Stimulated activated naive CD8-positive, alpha-beta T cell treated with anti-CD3 and anti-CD28 coated beads, Interleukin-15, Interleukin-2, amounts not matched to agents 100 ng/mL and 50 ng/mL, for 24 hours (primary cell): ENCODE measurements at regions not wholly inside any gene's neighbourhood (a gene's known extent, or its start where the extent isn't known, plus 50 kb on each side); places are given as distances from the start of the nearest gene placed in this dataset.

Experiments used
- H3K27ac Mint-ChIP-seq: one replicate; pipeline ENCODE4 v1.8.0; 2021; ENCODE audit warnings: mild to moderate bottlenecking, mixed read lengths
- H3K27me3 Mint-ChIP-seq: one replicate; pipeline ENCODE4 v1.8.0; 2021; ENCODE audit warnings: mixed read lengths
- H3K36me3 Mint-ChIP-seq: one replicate; pipeline ENCODE4 v1.8.0; 2021; ENCODE audit warnings: low read depth, mixed read lengths
- H3K4me1 Mint-ChIP-seq: one replicate; pipeline ENCODE4 v1.8.0; 2021; ENCODE audit warnings: low read depth, mixed read lengths
- H3K4me3 Mint-ChIP-seq: one replicate; pipeline ENCODE4 v1.8.0; 2021; ENCODE audit warnings: mild to moderate bottlenecking, mixed read lengths
- H3K9me3 Mint-ChIP-seq: one replicate; pipeline ENCODE4 v1.8.0; 2021; ENCODE audit warnings: mixed read lengths

DNA sequence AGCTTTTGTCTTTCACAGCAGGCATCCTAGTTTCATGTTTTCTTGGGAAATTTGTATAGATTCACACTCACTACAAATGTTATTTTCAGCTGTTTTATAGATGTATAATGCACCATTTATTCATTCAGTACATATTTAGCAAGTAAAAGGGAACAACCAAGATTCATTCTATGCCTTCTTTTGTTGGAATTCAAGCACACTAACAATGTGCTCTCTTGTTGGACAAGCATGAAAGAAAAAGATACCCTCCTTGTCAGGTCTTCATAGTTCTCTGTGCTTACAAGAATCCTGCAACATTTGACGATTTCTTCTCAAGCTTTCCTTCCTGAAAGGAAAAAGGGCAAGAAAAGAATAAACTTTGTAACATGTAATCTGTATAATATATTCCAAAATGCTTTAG is 456.0 kb downstream of the USP25 start:
- Mint-ChIP-seq H3K4me3 (no peak overlapping the region), H3K27me3 (no peaks in the 10 kb centered on the region), H3K27ac (no peak overlapping the region), H3K9me3 (no peaks in the 10 kb centered on the region), H3K4me1 (no peaks in the 10 kb centered on the region), H3K36me3 (no peaks in the 10 kb centered on the region)

DNA sequence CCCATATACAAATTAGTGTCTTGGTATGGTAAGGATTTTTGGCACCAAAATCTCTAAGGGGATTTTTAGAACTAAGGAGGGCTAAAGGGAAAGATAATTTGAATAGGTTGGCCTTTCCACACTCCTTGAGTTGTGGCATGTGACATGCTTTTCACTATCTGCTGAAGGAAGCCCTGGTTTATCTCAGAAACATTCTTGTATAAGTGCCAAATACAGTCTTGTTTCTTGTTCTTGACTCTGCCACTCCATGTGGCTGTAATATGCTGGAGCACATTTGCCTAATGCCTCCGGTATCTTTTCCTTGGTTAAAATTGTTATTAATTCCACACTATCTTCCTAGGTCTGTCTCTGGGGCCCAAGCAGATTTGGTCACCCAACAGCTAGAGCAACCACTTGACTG is 457.0 kb downstream of the USP25 start:
- H3K36me3 Mint-ChIP-seq = no peaks in the 10 kb centered on the region
- H3K27ac Mint-ChIP-seq = no peak overlapping the region
- H3K9me3 Mint-ChIP-seq = no peaks in the 10 kb centered on the region
- no peaks in the 10 kb centered on the region for H3K4me1 Mint-ChIP-seq
- H3K4me3 Mint-ChIP-seq = no peak overlapping the region
- no peaks in the 10 kb centered on the region for H3K27me3 Mint-ChIP-seq

DNA sequence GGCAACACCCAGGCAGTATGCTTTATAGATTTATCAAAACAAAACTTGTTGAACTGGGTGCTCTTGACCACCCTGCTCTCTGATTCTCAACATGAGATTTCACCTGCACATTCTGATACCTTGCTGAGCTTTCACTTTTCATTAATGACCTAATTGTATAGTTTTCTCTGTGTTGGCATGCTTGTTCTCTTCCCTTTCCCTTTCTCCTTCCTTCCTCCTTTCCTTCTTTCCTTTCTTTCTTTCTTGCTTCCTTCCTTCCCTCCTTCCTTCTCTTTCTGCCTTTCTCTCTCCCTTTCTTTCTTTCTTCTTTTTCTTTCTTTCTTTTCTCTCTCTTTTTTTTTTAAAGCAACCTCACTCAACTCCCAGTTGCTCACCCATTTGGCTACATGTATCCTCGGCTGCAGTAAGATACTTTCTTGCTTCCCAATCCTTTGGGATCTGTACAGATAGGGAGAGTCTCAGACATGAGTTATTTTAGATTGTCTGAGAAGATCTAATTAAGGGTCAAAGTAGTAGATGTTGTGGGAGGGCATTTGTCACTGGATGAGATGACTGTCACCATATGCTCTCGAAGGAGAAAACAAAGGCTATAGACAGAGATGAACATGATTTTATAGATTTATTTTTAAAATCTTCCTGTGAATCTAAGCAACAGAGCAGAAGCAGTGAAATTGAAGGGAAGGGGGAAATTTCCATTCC is 458.0 kb downstream of the USP25 start:
- Mint-ChIP-seq H3K36me3 (no peaks in the 10 kb centered on the region), H3K4me1 (no peaks in the 10 kb centered on the region), H3K27me3 (no peaks in the 10 kb centered on the region), H3K9me3 (no peaks in the 10 kb centered on the region), H3K27ac (no peak overlapping the region), H3K4me3 (no peak overlapping the region)

DNA sequence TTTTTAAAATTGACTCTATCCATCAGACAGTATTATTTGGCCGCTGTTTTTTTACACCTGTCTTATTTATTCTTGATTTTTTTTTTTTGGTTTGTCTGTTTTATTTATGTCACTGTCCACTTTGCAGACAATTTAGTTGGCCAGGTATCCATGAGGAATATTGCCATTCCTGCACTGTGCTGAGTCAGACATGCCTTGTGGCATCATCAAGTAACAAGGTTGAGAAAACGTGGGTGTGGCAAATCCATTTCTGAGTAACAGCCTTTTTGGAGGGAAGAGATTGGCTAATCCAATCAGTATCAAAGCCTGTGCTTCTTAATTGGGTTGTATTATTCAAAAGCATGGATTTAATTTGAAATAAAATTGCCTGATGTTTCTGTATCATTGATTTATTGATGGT is 463.1 kb downstream of the USP25 start:
- H3K4me1 Mint-ChIP-seq = peaks cover 13% of the 10 kb centered on the region
- peaks cover 5% of the 10 kb centered on the region for H3K27me3 Mint-ChIP-seq
- no peak overlapping the region for H3K4me3 Mint-ChIP-seq
- H3K9me3 Mint-ChIP-seq = no peaks in the 10 kb centered on the region
- no peak overlapping the region for H3K27ac Mint-ChIP-seq
- no peaks in the 10 kb centered on the region for H3K36me3 Mint-ChIP-seq

DNA sequence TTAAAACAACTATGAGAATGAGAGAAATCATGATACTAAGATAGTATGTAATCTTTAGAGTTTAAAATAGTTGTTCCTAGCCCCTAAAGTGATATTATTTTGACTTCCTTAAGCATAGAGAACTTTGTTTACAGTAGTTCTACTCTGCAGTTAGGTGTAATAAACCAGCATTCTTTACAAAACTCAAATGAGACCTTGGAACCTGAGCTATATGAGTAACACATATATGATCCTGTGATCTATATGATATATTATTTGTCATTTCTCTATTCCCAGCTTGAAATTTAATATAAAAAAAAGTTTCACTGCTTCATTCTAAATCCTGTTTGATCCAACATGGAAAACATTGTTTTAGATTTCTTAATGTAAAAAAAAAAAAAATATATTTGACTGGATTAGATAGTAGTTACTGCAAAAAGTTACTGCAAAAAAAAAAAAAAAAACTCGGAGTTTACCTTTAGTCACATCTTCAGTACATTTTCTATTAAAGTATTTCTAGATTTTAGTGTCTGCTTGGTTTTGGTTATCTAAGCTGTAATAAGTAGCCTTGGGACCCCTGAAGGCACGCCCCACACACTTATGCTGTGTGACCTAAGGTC is 463.8 kb downstream of the USP25 start:
- Mint-ChIP-seq H3K27ac (no peak overlapping the region), H3K27me3 (peaks cover 9% of the 10 kb centered on the region)

DNA sequence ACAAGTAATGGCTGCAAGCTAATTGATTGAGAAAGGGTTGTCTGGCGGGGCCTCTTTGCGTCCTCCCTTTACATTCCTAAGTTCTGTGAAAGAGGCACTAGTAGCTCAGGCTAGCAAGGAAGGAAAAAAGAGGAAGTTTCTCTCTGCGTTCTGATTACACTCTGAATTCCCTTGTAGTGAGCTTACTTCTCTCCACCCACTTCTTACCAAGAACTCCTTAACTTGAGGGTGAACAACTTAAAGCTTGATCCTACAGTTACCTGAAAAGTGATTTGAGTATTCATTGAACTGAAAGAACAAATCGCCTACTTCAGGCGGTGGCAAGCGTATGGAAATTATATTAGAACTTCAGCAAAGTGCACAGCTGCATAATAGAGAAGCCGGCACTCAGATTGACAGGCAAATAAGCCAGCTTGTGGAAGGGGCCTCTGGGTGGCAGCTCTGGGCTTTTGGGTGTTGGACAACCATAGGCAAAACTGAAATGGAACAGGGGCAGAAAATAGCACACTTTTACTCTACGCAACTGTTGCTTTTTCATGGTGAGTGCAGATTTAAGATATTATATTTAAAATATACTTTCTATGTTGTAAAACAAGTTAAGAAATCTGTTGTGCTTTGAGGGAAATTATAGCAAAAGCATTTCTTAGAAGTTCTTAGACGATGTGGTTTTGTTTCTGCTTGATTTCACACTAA is 464.5 kb downstream of the USP25 start:
- Mint-ChIP-seq H3K27ac (no peak overlapping the region), H3K4me1 (peaks cover 13% of the 10 kb centered on the region), H3K4me3 (peak overlapping the region; percentile 10), H3K36me3 (no peaks in the 10 kb centered on the region), H3K9me3 (no peaks in the 10 kb centered on the region), H3K27me3 (peaks cover 9% of the 10 kb centered on the region)

More for the DNA sequence above, 463.8 kb downstream of the USP25 start:
- Mint-ChIP-seq H3K4me1 (peaks cover 13% of the 10 kb centered on the region), H3K9me3 (no peaks in the 10 kb centered on the region), H3K36me3 (no peaks in the 10 kb centered on the region), H3K4me3 (no peak overlapping the region)

DNA sequence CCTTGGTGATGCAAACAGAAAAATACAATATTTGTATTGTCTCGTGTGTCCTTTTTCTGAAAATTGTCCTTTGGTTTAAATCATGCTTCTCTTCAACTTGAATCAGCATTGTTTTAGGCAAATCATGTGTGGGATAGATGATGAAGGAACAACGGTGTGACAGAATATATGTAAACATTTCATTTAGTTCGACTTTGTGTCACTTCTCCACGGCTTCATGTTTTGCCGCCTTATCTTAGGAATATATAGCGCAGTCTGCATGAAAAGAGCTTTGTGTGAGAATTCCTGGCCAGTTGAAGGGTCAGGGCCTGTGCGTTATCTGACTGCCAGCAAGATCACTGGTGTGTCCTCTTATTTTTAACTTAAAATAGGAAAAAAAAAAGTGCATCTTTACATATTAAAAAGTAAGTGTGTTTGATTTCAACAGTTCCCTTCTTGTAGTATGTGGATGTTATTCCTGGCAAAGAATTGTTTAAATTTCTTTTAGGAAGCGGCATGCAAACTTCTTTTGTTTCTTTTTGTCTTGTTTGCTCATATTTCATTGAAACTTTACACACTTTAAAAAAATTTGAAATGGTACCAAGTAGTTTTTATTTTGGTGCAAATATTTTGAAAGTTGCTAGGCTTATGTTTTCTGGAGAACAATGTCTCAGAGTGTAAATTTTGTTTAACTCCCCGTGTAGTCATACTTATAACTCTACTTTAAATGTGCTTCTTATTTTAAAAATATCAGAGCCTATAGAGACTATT is 465.2 kb downstream of the USP25 start:
- Mint-ChIP-seq H3K4me3 (no peak overlapping the region), H3K36me3 (no peaks in the 10 kb centered on the region)

DNA sequence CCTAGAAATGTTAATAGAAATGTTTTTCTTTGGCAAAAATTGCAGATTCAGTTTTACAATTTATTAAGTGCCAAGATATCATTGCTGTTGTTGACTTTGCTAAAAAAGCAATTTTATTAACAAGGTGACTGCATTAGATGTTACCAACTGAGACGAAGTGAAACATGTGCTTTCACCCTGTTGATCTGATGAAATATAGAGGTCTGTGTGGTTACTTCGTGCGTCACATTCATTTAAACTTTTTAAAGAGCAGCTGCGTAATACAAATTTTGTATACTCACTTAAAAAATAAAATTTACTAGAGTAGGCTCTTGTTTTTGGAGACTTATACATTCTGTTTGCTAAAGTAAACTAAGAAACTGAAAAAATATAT is 465.7 kb downstream of the USP25 start:
- Mint-ChIP-seq H3K4me1 (peaks cover 13% of the 10 kb centered on the region), H3K4me3 (no peak overlapping the region), H3K36me3 (no peaks in the 10 kb centered on the region), H3K9me3 (no peaks in the 10 kb centered on the region), H3K27me3 (peaks cover 9% of the 10 kb centered on the region), H3K27ac (no peak overlapping the region)

More for the DNA sequence above, 465.2 kb downstream of the USP25 start:
- no peaks in the 10 kb centered on the region for H3K9me3 Mint-ChIP-seq
- H3K27me3 Mint-ChIP-seq = peaks cover 9% of the 10 kb centered on the region
- peak overlapping the region; percentile 45 for H3K27ac Mint-ChIP-seq
- H3K4me1 Mint-ChIP-seq = peaks cover 13% of the 10 kb centered on the region

DNA sequence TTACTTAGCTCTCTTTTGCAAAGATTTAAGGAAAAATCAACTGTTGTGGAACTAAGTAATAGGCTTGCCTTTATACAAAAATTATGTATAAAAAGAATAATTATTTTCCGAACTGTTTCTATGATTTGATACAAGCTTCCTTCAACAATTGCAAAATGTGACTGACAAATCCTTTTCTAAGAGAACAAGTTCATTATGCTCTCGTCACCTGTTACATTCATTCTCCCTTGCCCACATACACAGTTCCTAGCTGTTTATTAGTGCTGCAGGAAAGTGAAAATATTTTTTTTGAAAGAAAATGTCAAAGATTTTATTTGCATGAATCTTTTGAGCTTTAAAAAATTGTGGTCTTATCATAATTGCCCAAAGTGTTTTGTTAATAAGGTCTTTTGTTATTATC is 466.2 kb downstream of the USP25 start:
- Mint-ChIP-seq H3K36me3 (no peaks in the 10 kb centered on the region), H3K27me3 (peaks cover 9% of the 10 kb centered on the region), H3K4me1 (peaks cover 13% of the 10 kb centered on the region), H3K4me3 (no peak overlapping the region), H3K9me3 (no peaks in the 10 kb centered on the region), H3K27ac (no peak overlapping the region)

DNA sequence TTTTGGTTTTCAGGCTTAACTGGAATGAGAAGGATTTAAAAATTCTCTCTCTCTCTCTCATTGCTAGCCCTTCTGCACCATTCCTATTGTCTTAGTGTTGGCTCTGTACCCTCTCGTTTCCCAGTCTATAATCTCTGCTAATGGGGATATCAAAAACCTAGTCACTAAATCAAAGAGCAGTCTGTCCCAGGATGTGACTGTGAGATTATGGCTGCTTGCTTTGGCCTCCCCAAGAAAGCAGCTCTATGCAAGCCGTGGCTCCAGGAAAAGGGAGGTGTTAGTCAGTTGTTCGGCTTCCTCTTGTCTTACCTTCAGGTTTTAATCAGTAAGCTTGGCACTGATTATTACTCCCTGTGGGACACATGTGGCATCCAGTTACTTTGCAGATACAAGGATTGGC is 468.8 kb downstream of the USP25 start:
- H3K4me3 Mint-ChIP-seq = no peak overlapping the region
- peaks cover 9% of the 10 kb centered on the region for H3K27me3 Mint-ChIP-seq
- H3K9me3 Mint-ChIP-seq = peaks cover 3% of the 10 kb centered on the region
- no peaks in the 10 kb centered on the region for H3K36me3 Mint-ChIP-seq
- peaks cover 13% of the 10 kb centered on the region for H3K4me1 Mint-ChIP-seq
- no peak overlapping the region for H3K27ac Mint-ChIP-seq

DNA sequence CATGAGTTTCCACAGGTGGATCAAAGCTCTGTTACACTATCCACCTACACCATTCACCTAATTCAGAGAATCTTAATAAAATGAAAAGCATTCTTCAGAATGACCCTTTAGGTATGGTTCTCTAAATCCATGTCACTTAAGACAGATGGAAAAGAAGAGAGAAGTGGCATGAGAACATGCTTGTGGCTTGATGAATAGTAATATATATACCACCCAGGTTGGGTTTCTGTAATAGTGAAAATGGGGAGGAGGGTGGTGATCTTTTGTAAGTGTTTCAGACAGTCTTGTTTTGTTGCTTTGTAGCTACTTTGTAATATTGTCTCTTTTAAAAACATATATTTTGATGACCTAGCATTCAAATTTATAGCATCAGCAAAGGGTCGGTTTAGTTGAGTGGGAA is 469.8 kb downstream of the USP25 start:
- H3K27ac Mint-ChIP-seq = no peak overlapping the region
- H3K4me1 Mint-ChIP-seq = peaks cover 9% of the 10 kb centered on the region
- H3K27me3 Mint-ChIP-seq = peaks cover 4% of the 10 kb centered on the region
- H3K9me3 Mint-ChIP-seq = peaks cover 3% of the 10 kb centered on the region
- H3K36me3 Mint-ChIP-seq = no peaks in the 10 kb centered on the region
- no peak overlapping the region for H3K4me3 Mint-ChIP-seq

DNA sequence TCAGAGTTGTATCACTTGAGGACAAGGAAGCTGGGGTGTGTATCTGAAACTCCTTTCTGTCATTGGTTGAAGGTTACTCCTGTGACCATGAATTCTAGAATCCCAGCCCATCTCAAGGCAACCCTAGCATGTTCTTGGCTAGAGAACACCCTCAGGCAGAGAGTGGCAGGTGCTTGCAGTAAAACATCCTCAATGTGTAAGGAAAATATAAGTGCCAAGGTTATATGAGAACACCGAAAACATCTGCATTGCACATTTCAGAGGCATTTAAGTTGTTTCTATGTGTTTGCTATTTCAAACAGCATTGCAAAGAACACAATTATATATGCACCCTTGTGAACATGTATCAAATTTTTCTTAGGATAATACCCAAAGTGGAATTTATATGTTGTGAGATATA is 471.9 kb downstream of the USP25 start:
- Mint-ChIP-seq H3K4me3 (no peak overlapping the region), H3K27me3 (peaks cover 9% of the 10 kb centered on the region), H3K27ac (no peak overlapping the region), H3K4me1 (no peaks in the 10 kb centered on the region), H3K9me3 (peaks cover 3% of the 10 kb centered on the region), H3K36me3 (no peaks in the 10 kb centered on the region)

DNA sequence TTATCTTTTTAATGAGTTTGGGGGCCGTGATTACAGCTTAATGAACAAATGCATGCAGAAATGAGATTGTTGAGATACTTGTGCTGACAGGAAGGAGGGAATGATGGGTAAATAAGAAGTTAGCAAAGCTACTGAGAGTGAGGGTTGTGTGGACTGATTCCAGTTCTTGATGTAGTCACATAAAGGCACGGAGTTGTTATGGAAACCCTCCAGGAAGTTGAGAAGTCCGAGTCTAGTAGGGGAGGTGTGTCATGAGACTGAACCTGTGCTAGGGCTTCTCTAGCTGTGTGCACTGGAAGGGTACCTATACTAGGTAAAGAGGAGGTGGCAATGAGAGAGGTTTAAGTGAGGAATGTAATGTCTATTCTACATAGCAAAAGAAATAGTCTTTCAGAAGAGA is 475.7 kb downstream of the USP25 start:
- Mint-ChIP-seq H3K27me3 (peaks cover 5% of the 10 kb centered on the region), H3K9me3 (peaks cover 6% of the 10 kb centered on the region)

DNA sequence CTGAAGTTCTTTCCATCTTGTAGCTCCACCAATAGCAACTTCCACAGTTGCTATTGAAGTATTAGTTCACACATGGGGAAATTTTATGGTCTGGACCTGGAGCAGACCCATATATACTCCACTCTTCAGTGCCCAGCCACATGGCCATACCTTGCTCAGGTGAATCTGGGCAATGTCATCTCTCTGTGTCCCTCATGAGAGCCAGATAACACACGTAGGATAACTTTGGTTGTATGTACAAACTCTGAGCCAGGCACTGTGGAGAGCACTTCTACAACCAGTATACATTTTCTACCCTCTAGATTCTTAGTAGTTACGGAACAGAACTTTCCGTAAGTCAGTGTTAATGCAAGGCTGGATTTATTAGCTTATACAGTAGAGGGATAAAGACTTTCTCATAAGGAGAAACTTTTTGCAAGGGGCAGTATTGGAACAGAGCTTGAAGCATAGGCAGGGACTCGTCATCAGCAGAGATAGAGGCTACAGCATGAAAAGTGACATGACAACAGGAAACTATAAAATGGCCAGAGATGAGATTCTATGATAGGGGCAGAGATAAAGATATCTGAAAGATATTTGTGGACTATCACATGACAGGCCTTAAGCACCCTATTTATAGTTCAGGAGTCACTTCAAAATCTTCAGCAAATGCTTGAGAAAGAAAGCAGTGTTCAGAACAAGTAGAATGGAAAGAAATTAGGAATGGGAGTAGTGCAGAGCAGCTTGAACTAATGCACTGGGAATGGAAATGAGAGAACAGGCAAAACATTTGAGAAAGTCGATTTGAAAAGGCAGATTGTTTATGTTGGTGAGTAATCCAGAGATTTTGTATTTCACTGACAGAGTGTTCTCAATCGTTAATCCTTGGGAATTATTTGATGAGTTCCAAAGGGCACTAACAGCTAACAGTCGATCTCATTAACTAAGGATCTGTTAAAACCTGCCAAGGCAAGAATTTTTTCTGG is 481.8 kb downstream of the USP25 start:
- H3K4me1 Mint-ChIP-seq = no peaks in the 10 kb centered on the region
- no peak overlapping the region for H3K27ac Mint-ChIP-seq
- H3K27me3 Mint-ChIP-seq = no peaks in the 10 kb centered on the region
- H3K36me3 Mint-ChIP-seq = no peaks in the 10 kb centered on the region
- H3K9me3 Mint-ChIP-seq = peaks cover 3% of the 10 kb centered on the region
- H3K4me3 Mint-ChIP-seq = no peak overlapping the region

More for the DNA sequence above, 475.7 kb downstream of the USP25 start:
- Mint-ChIP-seq H3K4me1 (no peaks in the 10 kb centered on the region), H3K27ac (no peak overlapping the region), H3K4me3 (no peak overlapping the region), H3K36me3 (no peaks in the 10 kb centered on the region)
